Activated gamma-delta T cell (primary cell): ENCODE measurements at regions not wholly inside any gene's neighbourhood (a gene's known extent, or its start where the extent isn't known, plus 50 kb on each side); places are given as distances from the start of the nearest gene placed in this dataset.

Source experiments
- DNase-seq: peaks from one replicate; lab custom pipeline; 2025; lab: John Stamatoyannopoulos, UW

- no peak for DNase-seq
Observed at GRCh38 chr7:52897288-52897687, 138.1 kb upstream of the POM121L12 start.

GRCh38 chr7:52877240-52877639, 158.2 kb upstream of the POM121L12 start:
- no peak for DNase-seq

- DNase-seq = no peak
Observed at GRCh38 chr7:52876402-52876801, 159.0 kb upstream of the POM121L12 start.

- DNase-seq = no peak
Observed at GRCh38 chr7:52863652-52864051, 171.8 kb upstream of the POM121L12 start.

- DNase-seq = no peak
Observed at GRCh38 chr7:52862321-52862720, 173.1 kb upstream of the POM121L12 start.

GRCh38 chr7:52857367-52857766, 178.1 kb upstream of the POM121L12 start:
- DNase-seq = no peak

- DNase-seq = no peak
Observed at GRCh38 chr7:52854681-52855080, 180.8 kb upstream of the POM121L12 start.

- DNase-seq = no peak
Observed at GRCh38 chr7:52851547-52851946, 183.9 kb upstream of the POM121L12 start.

- no peak for DNase-seq
Observed at GRCh38 chr7:52843436-52843835, 192.0 kb upstream of the POM121L12 start.

GRCh38 chr7:52842202-52842900, 193.1 kb upstream of the POM121L12 start:
- DNase-seq = no peak

GRCh38 chr7:52838981-52839411, 196.4 kb upstream of the POM121L12 start:
- DNase-seq = no peak

- no peak for DNase-seq
Observed at GRCh38 chr7:52831321-52831720, 204.1 kb upstream of the POM121L12 start.

- no peak for DNase-seq
Observed at GRCh38 chr7:52830801-52831200, 204.6 kb upstream of the POM121L12 start.

- DNase-seq = no peak
Observed at GRCh38 chr7:52826515-52827265, 208.7 kb upstream of the POM121L12 start.

- DNase-seq = no peak
Observed at GRCh38 chr7:52825611-52826010, 209.8 kb upstream of the POM121L12 start.

- DNase-seq = no peak
Observed at GRCh38 chr7:52811537-52811936, 223.9 kb upstream of the POM121L12 start.

GRCh38 chr7:52799817-52800216, 235.6 kb upstream of the POM121L12 start:
- DNase-seq = no peak

- no peak for DNase-seq
Observed at GRCh38 chr7:52797801-52798200, 237.6 kb upstream of the POM121L12 start.

- no peak for DNase-seq
Observed at GRCh38 chr7:52794621-52795020, 240.8 kb upstream of the POM121L12 start.

GRCh38 chr7:52791176-52791700, 244.2 kb upstream of the POM121L12 start:
- DNase-seq = no peak

- DNase-seq = no peak
Observed at GRCh38 chr7:52786174-52786573, 249.3 kb upstream of the POM121L12 start.

GRCh38 chr7:52782348-52782747, 253.1 kb upstream of the POM121L12 start:
- DNase-seq = no peak

GRCh38 chr7:52781250-52781649, 254.2 kb upstream of the POM121L12 start:
- DNase-seq = no peak
